ENCODE measurements at regions not wholly inside any gene's neighbourhood (a gene's known extent, or its start where the extent isn't known, plus 50 kb on each side); places are given as distances from the start of the nearest gene placed in this dataset.
"Not testable (repeated sequence)": the region's sequence is repeated elsewhere in the genome, so short reads cannot be mapped to it uniquely, and the experiment has no call there.

GRCh38 chrX:22538580-22538979 lies 265.9 kb downstream of the CBLL2 start:
- DNase-seq = no peak

- DNase-seq = no peak
Observed at GRCh38 chrX:22541926-22542325, 269.2 kb downstream of the CBLL2 start.

GRCh38 chrX:22542641-22543040 lies 269.9 kb downstream of the CBLL2 start:
- DNase-seq = no peak

- no peak for DNase-seq
Observed at GRCh38 chrX:22559506-22559905, 286.8 kb downstream of the CBLL2 start.

GRCh38 chrX:22575161-22575845 lies 302.6 kb downstream of the CBLL2 start:
- no peak for DNase-seq

- DNase-seq = no peak
Observed at GRCh38 chrX:22577181-22577580, 304.5 kb downstream of the CBLL2 start.

- DNase-seq = no peak
Observed at GRCh38 chrX:22585831-22586230, 313.1 kb downstream of the CBLL2 start.

GRCh38 chrX:22589845-22590244 lies 317.1 kb downstream of the CBLL2 start:
- no peak for DNase-seq

GRCh38 chrX:22594766-22595165 lies 322.1 kb downstream of the CBLL2 start:
- no peak for DNase-seq

GRCh38 chrX:22603060-22603459 lies 330.3 kb downstream of the CBLL2 start:
- DNase-seq = no peak

GRCh38 chrX:22609452-22609851 lies 336.7 kb downstream of the CBLL2 start:
- not testable (repeated sequence) for DNase-seq

- no peak for DNase-seq
Observed at GRCh38 chrX:22616867-22617266, 344.2 kb downstream of the CBLL2 start.

- DNase-seq = no peak
Observed at GRCh38 chrX:22627576-22627975, 354.9 kb downstream of the CBLL2 start.

GRCh38 chrX:22628275-22628674 lies 355.6 kb downstream of the CBLL2 start:
- no peak for DNase-seq

- DNase-seq = no peak
Observed at GRCh38 chrX:22629105-22629725, 356.5 kb downstream of the CBLL2 start.

GRCh38 chrX:22634083-22634482 lies 361.4 kb downstream of the CBLL2 start:
- no peak for DNase-seq

- no peak for DNase-seq
Observed at GRCh38 chrX:22634751-22635150, 362.0 kb downstream of the CBLL2 start.

- DNase-seq = no peak
Observed at GRCh38 chrX:22648281-22648680, 351.5 kb upstream of the DDX53 start.

- no peak for DNase-seq
Observed at GRCh38 chrX:22650691-22651090, 349.1 kb upstream of the DDX53 start.

GRCh38 chrX:22652596-22652995 lies 347.2 kb upstream of the DDX53 start:
- no peak for DNase-seq

GRCh38 chrX:22660756-22661155 lies 339.0 kb upstream of the DDX53 start:
- no peak for DNase-seq

GRCh38 chrX:22662776-22663175 lies 337.0 kb upstream of the DDX53 start:
- no peak for DNase-seq

GRCh38 chrX:22664826-22665225 lies 334.9 kb upstream of the DDX53 start:
- no peak for DNase-seq

- DNase-seq = no peak
Observed at GRCh38 chrX:22665818-22666217, 333.9 kb upstream of the DDX53 start.

- DNase-seq = peak; percentile 46
Observed at GRCh38 chrX:22666441-22666840, 333.3 kb upstream of the DDX53 start.

Measured in RPMI8226 (cell line).